ENCODE measurements at regions not wholly inside any gene's neighbourhood (a gene's known extent, or its start where the extent isn't known, plus 50 kb on each side); places are given as distances from the start of the nearest gene placed in this dataset.

- Mint-ChIP-seq H3K36me3 (ENCODE audit: insufficient read depth) (no peaks in the 10 kb centered on the region), H3K9me3 (no peaks in the 10 kb centered on the region), H3K4me3 (no peak overlapping the region), H3K27me3 (peaks cover 12% of the 10 kb centered on the region), H3K4me1 (no peaks in the 10 kb centered on the region), H3K27ac (ENCODE audit: low read depth) (no peak overlapping the region)
- DNase-seq (ENCODE audit: low spot score in 2 of 2): no peak
- no peak for ATAC-seq (replicated peaks; ENCODE audit: extremely low read depth, poor library complexity, severe bottlenecking)
Measured at GRCh38 chr18:10402871-10403559, 51.4 kb upstream of the APCDD1 start.

- ATAC-seq (replicated peaks; ENCODE audit: extremely low read depth, poor library complexity, severe bottlenecking): no peak
- H3K27ac Mint-ChIP-seq (ENCODE audit: low read depth): no peak overlapping the region
- H3K4me1 Mint-ChIP-seq: no peaks in the 10 kb centered on the region
- no peak for DNase-seq (ENCODE audit: low spot score in 2 of 2)
- peaks cover 12% of the 10 kb centered on the region for H3K27me3 Mint-ChIP-seq
- H3K4me3 Mint-ChIP-seq: no peak overlapping the region
- H3K36me3 Mint-ChIP-seq (ENCODE audit: insufficient read depth): no peaks in the 10 kb centered on the region
- no peaks in the 10 kb centered on the region for H3K9me3 Mint-ChIP-seq
Measured at GRCh38 chr18:10403708-10404107, 50.7 kb upstream of the APCDD1 start.

- no peak for DNase-seq (ENCODE audit: low spot score in 2 of 2)
- H3K36me3 Mint-ChIP-seq (ENCODE audit: insufficient read depth): no peaks in the 10 kb centered on the region
- no peak for ATAC-seq (replicated peaks; ENCODE audit: extremely low read depth, poor library complexity, severe bottlenecking)
- H3K9me3 Mint-ChIP-seq: no peaks in the 10 kb centered on the region
- H3K4me3 Mint-ChIP-seq: no peak overlapping the region
- H3K27me3 Mint-ChIP-seq: peaks cover 12% of the 10 kb centered on the region
- H3K27ac Mint-ChIP-seq (ENCODE audit: low read depth): no peak overlapping the region
- no peaks in the 10 kb centered on the region for H3K4me1 Mint-ChIP-seq
Measured at GRCh38 chr18:10404168-10404567, 50.3 kb upstream of the APCDD1 start.

Data from central memory CD8-positive, alpha-beta T cell (primary cell).